ENCODE measurements at regions not wholly inside any gene's neighbourhood (a gene's known extent, or its start where the extent isn't known, plus 50 kb on each side); places are given as distances from the start of the nearest gene placed in this dataset.

- intact Hi-C loops (cut with DNase I) = no loop called here
- no peak for TF ChIP-seq CTCF (IDR thresholded peaks at IDR 0.05)
- Histone ChIP-seq H3K27ac (no peak overlapping the region), H3K36me3 (no peaks in the 10 kb centered on the region), H3K9me3 (no peaks in the 10 kb centered on the region), H3K27me3 (no peaks in the 10 kb centered on the region), H3K4me3 (no peak overlapping the region), H3K4me1 (no peaks in the 10 kb centered on the region)
- DNase-seq (no peak), ATAC-seq (no peak)
- 61 to 71% methylated on average over 4 of the region's 4 CpGs for WGBS, 2 donors
Observed at GRCh38 chr5:110899566-110900412, 161.0 kb downstream of the SLC25A46 start.

- DNase-seq = no peak
- TF ChIP-seq CTCF (IDR thresholded peaks at IDR 0.05) = no peak
- 60 to 68% methylated on average over 2 of the region's 2 CpGs for WGBS, 2 donors
- no peaks in the 10 kb centered on the region for H3K9me3 ChIP-seq
- no peaks in the 10 kb centered on the region for H3K27me3 ChIP-seq
- H3K27ac ChIP-seq = no peak overlapping the region
- no peak overlapping the region for H3K4me3 ChIP-seq
- no peak for ATAC-seq
- intact Hi-C loops (cut with DNase I) = no loop called here
- no peaks in the 10 kb centered on the region for H3K36me3 ChIP-seq
- H3K4me1 ChIP-seq = no peaks in the 10 kb centered on the region
Observed at GRCh38 chr5:110900829-110901228, 162.0 kb downstream of the SLC25A46 start.

GRCh38 chr5:110903966-110904365 is 165.2 kb downstream of the SLC25A46 start:
- H3K36me3 ChIP-seq = no peaks in the 10 kb centered on the region
- no peak for TF ChIP-seq CTCF (IDR thresholded peaks at IDR 0.05)
- H3K4me3 ChIP-seq = no peak overlapping the region
- H3K9me3 ChIP-seq = peaks cover 0 to 8% (median 0%) of the 10 kb centered on the region in 11 donors
- no peak for DNase-seq
- WGBS, 2 donors = 67 to 69% methylated on average over 3 of the region's 3 CpGs
- H3K27me3 ChIP-seq = no peaks in the 10 kb centered on the region
- intact Hi-C loops (cut with DNase I) = no loop called here
- H3K27ac ChIP-seq = no peak overlapping the region
- no peak for ATAC-seq
- H3K4me1 ChIP-seq = no peaks in the 10 kb centered on the region

GRCh38 chr5:110908848-110909247 is 162.7 kb upstream of the TSLP start:
- H3K4me3 ChIP-seq = no peak overlapping the region
- intact Hi-C loops (cut with DNase I) = no loop called here
- DNase-seq (no peak), ATAC-seq (no peak)
- no peaks in the 10 kb centered on the region for H3K27me3 ChIP-seq
- no peak overlapping the region for H3K27ac ChIP-seq
- no peak for TF ChIP-seq CTCF (IDR thresholded peaks at IDR 0.05)
- H3K36me3 ChIP-seq = no peaks in the 10 kb centered on the region
- H3K9me3 ChIP-seq = peaks cover 0 to 8% (median 0%) of the 10 kb centered on the region in 11 donors
- H3K4me1 ChIP-seq = peaks cover 0 to 13% (median 5%) of the 10 kb centered on the region in 9 donors
